NCI-H748 (cell line): ENCODE measurements at regions not wholly inside any gene's neighbourhood (a gene's known extent, or its start where the extent isn't known, plus 50 kb on each side); places are given as distances from the start of the nearest gene placed in this dataset.
"Not testable (repeated sequence)": the region's sequence is repeated elsewhere in the genome, so short reads cannot be mapped to it uniquely, and the experiment has no call there.

Experiments used
- DNase-seq: peaks from one replicate; lab custom pipeline; 2025; ENCODE audit not compliant: unreplicated experiment; lab: John Stamatoyannopoulos, UW

GRCh38 chr12:23236066-23236780, 611.3 kb downstream of the ETNK1 start:
- DNase-seq, result no peak

- no peak for DNase-seq
Observed at GRCh38 chr12:23236811-23237210, 611.8 kb downstream of the ETNK1 start.

DNA sequence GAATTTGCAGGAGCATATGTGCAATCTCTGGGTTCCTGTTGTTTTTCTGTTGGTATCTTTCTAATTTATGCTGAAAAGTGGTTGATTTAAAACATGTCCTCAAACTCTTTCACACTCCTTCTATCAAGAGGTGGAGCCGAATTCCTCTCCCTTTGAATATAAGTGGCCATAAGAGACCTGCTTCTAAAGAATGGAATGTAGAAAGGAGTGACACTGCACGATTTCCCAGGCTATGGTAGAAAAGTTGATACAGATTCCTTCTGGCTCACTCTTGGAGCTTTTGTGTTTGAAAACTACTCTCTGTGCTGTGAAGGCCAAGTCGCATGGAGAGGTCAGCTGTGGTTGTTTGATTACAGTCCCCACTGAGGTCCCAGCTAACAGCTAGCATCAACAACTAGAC, 613.2 kb downstream of the ETNK1 start:
- no peak for DNase-seq

GRCh38 chr12:23238957-23239356, 614.0 kb downstream of the ETNK1 start:
- no peak for DNase-seq

DNA sequence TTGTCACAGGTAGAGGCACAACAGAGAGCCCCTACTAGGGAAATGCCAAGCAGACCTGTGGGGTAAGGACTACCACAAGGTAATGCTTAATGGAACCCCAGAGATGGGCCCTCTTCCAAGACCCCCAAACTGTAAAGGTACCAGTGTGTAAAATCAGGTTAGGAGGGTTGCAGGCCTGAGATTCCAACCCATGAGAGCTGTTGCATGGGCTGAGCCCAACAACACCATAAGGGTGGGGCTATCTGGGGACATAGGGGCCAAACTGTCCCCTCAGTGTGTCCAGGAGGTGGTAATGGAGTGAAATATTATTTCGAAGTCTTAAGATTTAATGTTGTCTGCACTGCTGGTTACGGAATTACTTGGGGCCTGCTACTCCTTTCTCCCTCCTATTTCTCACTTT, 620.2 kb downstream of the ETNK1 start:
- no peak for DNase-seq

- no peak for DNase-seq
Observed at GRCh38 chr12:23253191-23253590, 628.2 kb downstream of the ETNK1 start.

DNA sequence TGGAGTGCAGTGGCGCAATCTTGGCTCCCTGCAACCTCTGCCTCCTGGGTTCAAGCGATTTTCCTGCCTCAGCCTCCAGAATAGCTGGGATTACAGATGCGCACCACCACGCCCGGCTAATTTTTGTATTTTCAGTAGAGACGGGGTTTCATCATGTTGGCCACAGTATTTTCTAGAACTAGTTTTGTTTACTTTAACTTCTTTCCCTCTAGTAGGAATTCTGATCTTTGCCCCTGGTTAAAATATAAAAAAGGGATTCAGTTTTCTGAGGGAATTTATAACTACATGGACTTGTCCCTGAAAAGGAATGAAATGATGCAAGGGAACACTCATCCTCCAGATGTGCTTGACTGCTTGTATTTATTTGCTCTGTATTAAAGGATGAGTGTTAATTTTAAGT, 628.9 kb downstream of the ETNK1 start:
- not testable (repeated sequence) for DNase-seq

GRCh38 chr12:23259558-23259957, 634.6 kb downstream of the ETNK1 start:
- DNase-seq, result no peak

- no peak for DNase-seq
Observed at GRCh38 chr12:23262670-23263069, 637.7 kb downstream of the ETNK1 start.

GRCh38 chr12:23277831-23278230, 652.9 kb downstream of the ETNK1 start:
- DNase-seq, result no peak

DNA sequence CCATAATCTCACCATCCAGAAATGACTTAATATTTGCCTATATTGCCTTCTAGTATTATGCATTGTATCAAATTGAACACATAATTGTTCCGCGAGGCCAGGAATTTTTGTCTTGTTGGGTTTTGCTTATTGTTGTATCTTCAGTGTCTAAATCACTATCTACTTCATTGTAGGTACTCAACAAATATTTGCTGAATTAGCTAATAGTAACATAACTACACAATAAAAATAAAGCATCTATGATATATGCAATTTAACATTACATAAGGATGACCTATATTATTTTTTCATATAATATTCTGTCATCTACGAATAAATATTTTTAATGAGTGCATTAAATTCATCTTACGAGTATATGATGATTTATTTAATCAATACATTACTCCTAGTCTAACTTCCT, 656.3 kb downstream of the ETNK1 start:
- no peak for DNase-seq

DNA sequence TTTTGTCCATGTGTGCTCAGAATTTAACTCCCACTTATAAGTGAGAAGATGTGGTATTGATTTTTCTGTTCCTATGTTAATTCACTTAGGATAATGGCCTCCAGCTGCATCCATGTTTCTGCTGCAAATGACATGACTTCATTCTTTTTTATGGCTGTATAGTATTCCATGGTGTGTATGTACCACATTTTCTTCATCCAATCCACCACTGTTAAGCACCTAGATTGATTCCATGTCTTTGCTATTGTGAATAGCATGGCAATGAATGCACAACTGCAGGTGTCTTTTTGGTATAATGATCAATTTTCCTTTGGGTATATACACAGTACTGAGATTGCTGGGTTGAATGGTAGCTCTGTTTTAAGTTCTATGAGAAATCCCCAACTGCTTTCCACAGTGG, 657.7 kb downstream of the ETNK1 start:
- no peak for DNase-seq

DNA sequence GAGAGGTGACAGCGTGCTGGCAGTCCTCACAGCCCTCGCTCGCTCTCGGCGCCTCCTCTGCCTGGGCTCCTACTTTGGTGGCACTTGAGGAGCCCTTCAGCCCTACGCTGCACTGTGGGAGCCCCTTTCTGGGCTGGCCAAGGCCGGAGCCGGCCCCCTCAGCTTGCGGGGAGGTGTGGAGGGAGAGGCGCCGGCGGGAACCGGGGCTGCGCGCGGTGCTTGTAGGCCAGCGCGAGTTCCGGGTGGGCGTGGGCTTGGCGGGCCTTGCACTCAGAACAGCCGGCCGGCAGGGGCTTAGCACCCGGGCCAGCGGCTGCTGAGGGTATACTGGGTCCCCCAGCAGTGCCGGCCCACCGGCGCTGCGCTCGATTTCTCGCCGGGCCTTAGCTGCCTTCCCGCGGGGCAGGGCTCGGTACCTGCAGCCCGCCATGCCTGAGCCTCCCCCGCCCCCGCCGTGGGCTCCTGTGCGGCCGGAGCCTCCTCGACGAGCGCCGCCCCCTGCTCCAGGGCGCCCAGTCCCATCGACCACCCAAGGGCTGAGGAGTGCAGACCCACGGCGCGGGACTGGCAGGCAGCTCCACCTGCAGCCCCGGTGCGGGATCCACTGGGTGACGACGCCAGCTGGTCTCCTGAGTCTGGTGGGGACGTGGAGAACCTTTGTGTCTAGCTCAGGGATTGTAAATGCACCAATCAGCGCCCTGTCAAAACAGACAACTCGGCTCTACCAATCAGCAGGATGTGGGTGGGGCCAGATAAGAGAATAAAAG, 661.0 kb downstream of the ETNK1 start:
- DNase-seq, result not testable (repeated sequence)

DNA sequence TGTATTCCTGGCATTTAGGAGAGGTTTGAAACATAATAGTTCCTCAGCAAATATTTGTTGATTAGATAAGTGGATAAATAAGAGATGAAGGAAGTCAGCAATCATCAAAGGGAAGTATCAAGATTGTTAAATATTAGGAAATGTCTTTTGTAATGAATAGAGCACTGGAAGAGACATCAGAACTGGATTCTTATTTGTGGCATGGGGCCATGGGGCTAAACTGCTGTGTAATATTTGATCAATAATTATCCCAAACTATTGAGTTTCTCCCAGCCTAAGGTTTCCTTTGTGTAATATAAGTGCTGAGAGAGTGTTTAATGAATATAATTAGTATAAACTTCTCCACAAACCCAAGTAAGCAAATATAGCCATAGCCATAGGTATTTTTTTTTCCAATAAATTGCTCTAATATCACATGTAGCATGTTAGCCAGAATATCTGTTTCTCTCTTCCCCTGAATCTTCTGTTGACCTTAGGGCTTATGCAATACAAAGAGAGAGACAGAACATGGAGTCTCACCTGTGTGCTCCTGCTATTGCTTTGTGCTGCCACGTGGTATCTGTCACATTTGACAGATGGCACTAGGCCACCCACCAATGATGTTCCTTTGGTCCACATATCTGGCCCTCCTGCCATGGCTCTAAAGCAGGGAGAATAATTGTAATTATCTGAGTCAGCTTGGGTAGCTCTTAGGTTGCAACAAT, 658.7 kb downstream of the SOX5 start:
- peak; percentile 85 for DNase-seq

DNA sequence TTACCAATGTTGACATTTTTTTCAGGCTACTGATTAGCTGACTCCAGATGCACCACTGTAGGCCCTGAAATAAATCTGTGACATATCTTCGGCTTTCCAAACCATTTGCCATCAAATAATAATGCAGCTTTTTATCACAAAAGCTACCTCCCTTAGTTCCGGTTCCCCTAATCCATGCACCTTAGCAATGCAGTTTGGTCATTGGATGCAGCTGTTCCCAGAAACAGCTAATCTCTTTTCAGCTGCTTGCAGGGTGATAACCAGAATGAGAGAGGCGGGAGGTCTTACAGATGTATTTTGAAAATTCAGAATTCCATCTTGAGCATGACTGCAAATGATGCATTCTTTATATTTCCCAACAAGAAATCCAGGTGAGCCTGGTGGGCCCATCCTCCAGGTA, 646.2 kb downstream of the SOX5 start:
- no peak for DNase-seq

GRCh38 chr12:23303821-23304220, 645.6 kb downstream of the SOX5 start:
- DNase-seq, result no peak

DNA sequence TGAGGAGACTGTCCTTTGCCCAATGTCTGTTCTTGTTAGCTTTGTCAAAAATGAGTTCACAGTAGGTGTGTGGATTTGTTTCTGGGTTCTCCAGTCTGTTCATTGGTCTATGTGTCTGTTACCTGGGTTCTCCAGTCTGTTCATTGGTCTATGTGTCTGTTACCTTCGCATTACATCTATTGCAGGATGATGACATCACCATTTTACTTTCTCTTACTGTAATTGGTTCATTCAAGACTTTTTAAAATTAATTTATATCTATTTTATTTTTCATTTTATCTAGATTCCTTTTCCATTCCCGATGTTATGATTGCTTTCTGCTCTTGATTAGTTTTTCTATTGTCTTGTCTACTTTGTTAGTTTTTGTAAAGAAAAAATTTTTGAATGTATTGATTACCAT, 615.5 kb downstream of the SOX5 start:
- DNase-seq, result no peak

DNA sequence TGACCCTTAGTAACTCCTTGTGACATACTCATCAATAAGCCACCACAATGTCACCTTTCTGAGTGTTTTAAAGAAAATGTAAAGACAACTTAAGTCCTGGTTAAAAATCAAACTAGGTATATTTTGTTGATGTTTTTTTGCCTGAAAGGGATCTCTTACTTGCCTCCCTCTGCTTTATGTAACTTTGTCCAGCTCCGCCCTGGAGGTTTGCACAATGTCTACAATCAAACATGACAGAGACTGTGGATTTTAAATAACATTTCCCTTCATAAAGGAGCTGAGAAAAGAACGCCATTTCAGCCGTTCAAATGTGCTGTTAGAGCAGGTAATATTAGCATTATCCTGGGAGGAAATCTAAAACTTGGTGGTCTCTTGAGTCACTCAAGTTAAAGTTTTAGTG, 613.9 kb downstream of the SOX5 start:
- no peak for DNase-seq

DNA sequence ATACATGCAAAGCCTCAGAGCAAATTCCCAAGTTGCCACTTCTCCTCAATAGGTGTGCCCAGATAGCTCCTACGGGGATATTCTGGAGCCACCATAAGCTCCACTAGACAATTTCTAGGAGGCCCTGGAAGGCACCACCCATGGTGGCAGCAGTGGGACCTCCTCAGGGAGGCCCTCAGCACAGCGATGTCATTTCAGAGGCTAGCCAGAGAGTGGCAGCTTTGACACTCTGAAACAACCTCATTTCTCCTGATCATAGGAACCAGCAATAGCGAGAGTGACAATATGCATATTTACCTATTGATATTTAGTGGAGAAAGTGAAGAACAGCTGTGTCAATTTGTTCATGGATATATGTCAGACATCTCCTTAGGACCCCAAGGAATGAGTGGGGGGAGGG, 612.3 kb downstream of the SOX5 start:
- no peak for DNase-seq

GRCh38 chr12:23340351-23340750, 609.1 kb downstream of the SOX5 start:
- DNase-seq, result no peak

GRCh38 chr12:23342407-23342806, 607.1 kb downstream of the SOX5 start:
- DNase-seq, result no peak

DNA sequence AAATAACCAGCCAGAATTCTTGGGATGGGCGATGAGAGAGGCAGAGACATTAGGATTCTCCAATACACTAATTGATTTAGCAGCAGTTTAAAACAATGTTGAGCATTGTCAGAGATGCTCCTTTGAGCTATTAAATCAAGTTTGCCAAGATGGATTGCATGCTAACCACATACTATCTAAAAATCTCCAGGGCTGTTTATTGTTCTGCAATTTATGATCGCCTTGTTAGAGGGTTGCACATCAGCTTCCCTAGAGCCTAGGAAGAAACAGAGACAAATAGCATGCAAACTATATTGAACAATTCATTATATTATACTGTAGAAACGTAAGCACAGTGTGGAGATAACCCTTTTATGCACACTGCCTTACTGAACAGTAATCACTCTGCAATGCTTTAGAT, 599.9 kb downstream of the SOX5 start:
- DNase-seq, result no peak
